UCSD-AML1 (cell line): ENCODE measurements at regions not wholly inside any gene's neighbourhood (a gene's known extent, or its start where the extent isn't known, plus 50 kb on each side); places are given as distances from the start of the nearest gene placed in this dataset.
A peak's percentile ranks its signal among the peaks of the same experiment; 100 is the strongest.

Experiments
- DNase-seq: peaks from one replicate; lab custom pipeline; 2025; ENCODE audit not compliant: unreplicated experiment; lab: John Stamatoyannopoulos, UW

GRCh38 chr15:47477341-47477740 lies 240.0 kb upstream of the SEMA6D start:
- DNase-seq = no peak

GRCh38 chr15:47484059-47484458 lies 233.2 kb upstream of the SEMA6D start:
- DNase-seq = no peak

GRCh38 chr15:47484997-47485396 lies 232.3 kb upstream of the SEMA6D start:
- DNase-seq = no peak

GRCh38 chr15:47485419-47485818 lies 231.9 kb upstream of the SEMA6D start:
- DNase-seq = no peak

GRCh38 chr15:47486040-47486439 lies 231.3 kb upstream of the SEMA6D start:
- DNase-seq = no peak

GRCh38 chr15:47492195-47492594 lies 225.1 kb upstream of the SEMA6D start:
- no peak for DNase-seq

- no peak for DNase-seq
Observed at GRCh38 chr15:47493357-47494247, 223.7 kb upstream of the SEMA6D start.

- no peak for DNase-seq
Observed at GRCh38 chr15:47496343-47497185, 220.7 kb upstream of the SEMA6D start.

- no peak for DNase-seq
Observed at GRCh38 chr15:47500842-47501241, 216.5 kb upstream of the SEMA6D start.

- DNase-seq = no peak
Observed at GRCh38 chr15:47502041-47502440, 215.3 kb upstream of the SEMA6D start.

- no peak for DNase-seq
Observed at GRCh38 chr15:47503876-47504275, 213.4 kb upstream of the SEMA6D start.

GRCh38 chr15:47504624-47505256 lies 212.6 kb upstream of the SEMA6D start:
- DNase-seq = peak; percentile 19

- DNase-seq = no peak
Observed at GRCh38 chr15:47505712-47506328, 211.5 kb upstream of the SEMA6D start.

- no peak for DNase-seq
Observed at GRCh38 chr15:47506329-47507100, 210.8 kb upstream of the SEMA6D start.

- DNase-seq = no peak
Observed at GRCh38 chr15:47507221-47507985, 209.9 kb upstream of the SEMA6D start.

GRCh38 chr15:47511261-47511660 lies 206.0 kb upstream of the SEMA6D start:
- DNase-seq = no peak

- DNase-seq = no peak
Observed at GRCh38 chr15:47513471-47513870, 203.8 kb upstream of the SEMA6D start.

- DNase-seq = no peak
Observed at GRCh38 chr15:47514200-47514652, 203.1 kb upstream of the SEMA6D start.

GRCh38 chr15:47516558-47516957 lies 200.7 kb upstream of the SEMA6D start:
- no peak for DNase-seq
